ENCODE measurements at regions not wholly inside any gene's neighbourhood (a gene's known extent, or its start where the extent isn't known, plus 50 kb on each side); places are given as distances from the start of the nearest gene placed in this dataset.

GRCh38 chr5:6162175-6162574, 216.2 kb downstream of the MED10 start (continued):
- TF ChIP-seq TAF7 (optimal IDR thresholded peaks at IDR 0.05; ENCODE audit: borderline replicate concordance, low read depth, low read length) (no peak), ATF3 (IDR thresholded peaks at IDR 0.05; ENCODE audit: insufficient read depth, low read depth, low read length) (no peak), NANOG (IDR thresholded peaks at IDR 0.05; ENCODE audit: insufficient read depth, low read depth, low read length, poor library complexity, severe bottlenecking) (no peak)

Data from H1 (cell line).